ENCODE measurements at regions not wholly inside any gene's neighbourhood (a gene's known extent, or its start where the extent isn't known, plus 50 kb on each side); places are given as distances from the start of the nearest gene placed in this dataset.

DNA sequence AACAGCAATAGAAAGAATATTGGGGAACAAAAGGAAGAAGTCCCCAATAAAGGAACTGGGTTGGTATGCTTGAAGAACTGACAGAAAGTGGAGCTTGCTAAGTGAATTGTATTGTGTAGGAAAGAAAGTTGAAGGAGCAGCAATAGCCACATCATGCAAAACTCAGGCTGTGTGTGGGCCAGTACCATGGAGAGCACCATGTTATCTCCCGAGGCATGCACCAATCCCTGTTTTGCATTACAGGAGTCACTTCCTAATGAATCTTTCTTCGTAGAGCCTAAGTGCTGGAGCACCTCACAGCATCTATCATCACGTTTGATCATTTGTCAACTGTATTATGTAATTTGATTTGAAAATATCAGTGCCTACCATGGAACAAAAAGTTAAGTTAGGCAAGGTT lies 137.7 kb upstream of the NMUR2 start:
- no peak overlapping the region for H3K4me3 Mint-ChIP-seq (ENCODE audit: unreplicated experiment)
- TF ChIP-seq, protein P1, sequence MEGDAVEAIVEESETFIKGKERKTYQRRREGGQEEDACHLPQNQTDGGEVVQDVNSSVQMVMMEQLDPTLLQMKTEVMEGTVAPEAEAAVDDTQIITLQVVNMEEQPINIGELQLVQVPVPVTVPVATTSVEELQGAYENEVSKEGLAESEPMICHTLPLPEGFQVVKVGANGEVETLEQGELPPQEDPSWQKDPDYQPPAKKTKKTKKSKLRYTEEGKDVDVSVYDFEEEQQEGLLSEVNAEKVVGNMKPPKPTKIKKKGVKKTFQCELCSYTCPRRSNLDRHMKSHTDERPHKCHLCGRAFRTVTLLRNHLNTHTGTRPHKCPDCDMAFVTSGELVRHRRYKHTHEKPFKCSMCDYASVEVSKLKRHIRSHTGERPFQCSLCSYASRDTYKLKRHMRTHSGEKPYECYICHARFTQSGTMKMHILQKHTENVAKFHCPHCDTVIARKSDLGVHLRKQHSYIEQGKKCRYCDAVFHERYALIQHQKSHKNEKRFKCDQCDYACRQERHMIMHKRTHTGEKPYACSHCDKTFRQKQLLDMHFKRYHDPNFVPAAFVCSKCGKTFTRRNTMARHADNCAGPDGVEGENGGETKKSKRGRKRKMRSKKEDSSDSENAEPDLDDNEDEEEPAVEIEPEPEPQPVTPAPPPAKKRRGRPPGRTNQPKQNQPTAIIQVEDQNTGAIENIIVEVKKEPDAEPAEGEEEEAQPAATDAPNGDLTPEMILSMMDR (IDR thresholded peaks at IDR 0.05; ENCODE audit: unreplicated experiment), result no peak

DNA sequence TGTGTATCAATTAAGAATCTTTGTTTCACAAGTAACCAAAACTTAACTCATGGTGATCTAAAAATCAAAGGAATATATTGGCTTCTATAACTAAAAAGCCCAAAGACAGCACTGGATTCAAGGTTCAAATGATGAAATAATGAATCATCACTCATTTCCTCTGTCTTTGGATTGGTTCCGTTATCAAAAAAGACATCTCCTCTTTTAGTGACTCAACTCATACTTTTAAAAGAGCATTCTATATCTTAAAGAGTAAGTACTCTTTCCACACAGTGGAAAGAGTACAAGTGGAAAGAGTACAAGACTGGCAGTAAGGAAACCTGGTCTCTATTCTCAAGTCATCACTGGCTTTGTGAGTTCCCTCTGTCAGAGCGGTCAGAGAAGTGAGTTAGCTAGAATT lies 141.4 kb upstream of the NMUR2 start:
- Mint-ChIP-seq H3K4me3 (ENCODE audit: unreplicated experiment) (no peak overlapping the region), H3K27ac (ENCODE audit: unreplicated experiment) (no peak overlapping the region), H3K36me3 (ENCODE audit: low read depth, unreplicated experiment) (no peaks in the 10 kb centered on the region), H3K27me3 (ENCODE audit: unreplicated experiment) (peaks cover 4% of the 10 kb centered on the region), H3K9me3 (ENCODE audit: unreplicated experiment) (no peaks in the 10 kb centered on the region), H3K4me1 (ENCODE audit: unreplicated experiment) (peaks cover 14% of the 10 kb centered on the region)
- TF ChIP-seq, protein P1 (IDR thresholded peaks at IDR 0.05; ENCODE audit: unreplicated experiment), result no peak
- DNase-seq (ENCODE audit: low spot score), result no peak

More for the DNA sequence above, 137.7 kb upstream of the NMUR2 start:
- Mint-ChIP-seq H3K9me3 (ENCODE audit: unreplicated experiment) (no peaks in the 10 kb centered on the region), H3K4me1 (ENCODE audit: unreplicated experiment) (peaks cover 5% of the 10 kb centered on the region), H3K27me3 (ENCODE audit: unreplicated experiment) (peaks cover 8% of the 10 kb centered on the region), H3K36me3 (ENCODE audit: low read depth, unreplicated experiment) (no peaks in the 10 kb centered on the region), H3K27ac (ENCODE audit: unreplicated experiment) (no peak overlapping the region)
- DNase-seq (ENCODE audit: low spot score), result peak; percentile 61

DNA sequence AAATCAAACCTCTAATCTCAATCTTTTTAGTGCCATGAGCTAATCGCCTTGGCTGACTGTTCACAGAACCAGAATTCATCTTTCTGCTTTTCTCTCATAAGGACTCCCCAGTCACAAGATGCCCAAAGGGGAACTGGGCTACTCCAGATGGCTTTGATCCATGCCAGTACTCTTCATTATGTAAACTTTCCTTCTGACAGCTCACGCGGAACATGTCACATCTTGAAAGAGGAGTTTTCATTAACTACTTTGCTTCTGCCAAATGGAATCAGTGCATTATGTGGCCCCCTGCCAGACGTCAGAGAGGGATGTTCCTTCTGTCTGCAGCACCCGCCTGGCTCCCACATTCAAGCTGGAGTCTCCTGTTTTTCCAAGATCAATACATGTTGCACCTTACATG lies 142.1 kb upstream of the NMUR2 start:
- H3K4me1 Mint-ChIP-seq (ENCODE audit: unreplicated experiment), result peaks cover 14% of the 10 kb centered on the region
- H3K9me3 Mint-ChIP-seq (ENCODE audit: unreplicated experiment), result no peaks in the 10 kb centered on the region
- TF ChIP-seq, protein P1 (IDR thresholded peaks at IDR 0.05; ENCODE audit: unreplicated experiment), result no peak
- peaks cover 2% of the 10 kb centered on the region for H3K27me3 Mint-ChIP-seq (ENCODE audit: unreplicated experiment)
- no peaks in the 10 kb centered on the region for H3K36me3 Mint-ChIP-seq (ENCODE audit: low read depth, unreplicated experiment)
- H3K27ac Mint-ChIP-seq (ENCODE audit: unreplicated experiment), result no peak overlapping the region
- no peak overlapping the region for H3K4me3 Mint-ChIP-seq (ENCODE audit: unreplicated experiment)
- no peak for DNase-seq (ENCODE audit: low spot score)

DNA sequence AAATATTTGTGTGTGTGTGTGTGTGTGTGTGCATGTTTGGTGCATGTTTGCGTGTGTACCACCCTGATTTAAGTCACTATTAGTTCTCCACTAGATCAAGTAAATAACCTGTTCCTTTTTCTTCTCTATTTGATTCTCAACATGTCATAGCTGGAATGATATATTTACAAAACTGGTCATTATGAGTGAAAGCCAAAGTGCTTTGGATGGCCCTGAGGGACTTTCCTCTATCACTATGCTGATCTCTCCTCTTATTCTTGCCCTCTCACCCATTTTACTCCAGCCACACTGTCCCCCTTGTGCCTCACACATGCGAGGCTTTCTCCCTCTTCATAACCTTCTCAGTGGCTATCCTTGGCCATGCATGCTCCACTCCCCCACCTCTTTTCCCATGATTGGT lies 144.6 kb upstream of the NMUR2 start:
- Mint-ChIP-seq H3K4me3 (ENCODE audit: unreplicated experiment) (no peak overlapping the region), H3K27ac (ENCODE audit: unreplicated experiment) (no peak overlapping the region), H3K4me1 (ENCODE audit: unreplicated experiment) (peaks cover 14% of the 10 kb centered on the region), H3K9me3 (ENCODE audit: unreplicated experiment) (no peaks in the 10 kb centered on the region), H3K27me3 (ENCODE audit: unreplicated experiment) (peaks cover 2% of the 10 kb centered on the region), H3K36me3 (ENCODE audit: low read depth, unreplicated experiment) (no peaks in the 10 kb centered on the region)
- DNase-seq (ENCODE audit: low spot score), result no peak
- TF ChIP-seq, protein P1 (IDR thresholded peaks at IDR 0.05; ENCODE audit: unreplicated experiment), result no peak

DNA sequence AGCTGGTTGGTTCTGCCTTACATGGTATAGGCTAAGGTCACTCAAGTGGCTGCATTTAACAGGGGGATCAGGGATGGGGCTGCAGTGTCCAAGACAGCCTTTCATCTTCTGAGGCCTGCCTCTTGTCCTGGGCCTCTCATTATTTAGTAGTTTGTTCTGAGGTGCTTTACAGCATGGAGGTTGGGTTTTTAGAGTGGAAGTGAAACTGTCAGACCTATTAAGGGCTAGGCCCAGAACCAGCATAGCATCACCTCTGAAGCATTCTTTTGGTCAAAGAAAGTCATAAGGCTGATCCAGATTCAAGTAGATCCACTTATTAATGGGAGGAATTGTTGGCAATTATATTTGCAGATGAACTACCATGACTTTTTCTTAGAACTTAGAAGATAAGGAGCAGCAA lies 146.0 kb upstream of the NMUR2 start:
- Mint-ChIP-seq H3K27ac (ENCODE audit: unreplicated experiment) (no peak overlapping the region), H3K4me3 (ENCODE audit: unreplicated experiment) (no peak overlapping the region)
- no peak for DNase-seq (ENCODE audit: low spot score)

More for the DNA sequence above, 146.0 kb upstream of the NMUR2 start:
- Mint-ChIP-seq H3K4me1 (ENCODE audit: unreplicated experiment) (peaks cover 14% of the 10 kb centered on the region), H3K36me3 (ENCODE audit: low read depth, unreplicated experiment) (no peaks in the 10 kb centered on the region), H3K27me3 (ENCODE audit: unreplicated experiment) (peaks cover 2% of the 10 kb centered on the region), H3K9me3 (ENCODE audit: unreplicated experiment) (no peaks in the 10 kb centered on the region)
- TF ChIP-seq, protein P1 (IDR thresholded peaks at IDR 0.05; ENCODE audit: unreplicated experiment), result no peak
